ENCODE measurements at regions not wholly inside any gene's neighbourhood (a gene's known extent, or its start where the extent isn't known, plus 50 kb on each side); places are given as distances from the start of the nearest gene placed in this dataset.

DNA sequence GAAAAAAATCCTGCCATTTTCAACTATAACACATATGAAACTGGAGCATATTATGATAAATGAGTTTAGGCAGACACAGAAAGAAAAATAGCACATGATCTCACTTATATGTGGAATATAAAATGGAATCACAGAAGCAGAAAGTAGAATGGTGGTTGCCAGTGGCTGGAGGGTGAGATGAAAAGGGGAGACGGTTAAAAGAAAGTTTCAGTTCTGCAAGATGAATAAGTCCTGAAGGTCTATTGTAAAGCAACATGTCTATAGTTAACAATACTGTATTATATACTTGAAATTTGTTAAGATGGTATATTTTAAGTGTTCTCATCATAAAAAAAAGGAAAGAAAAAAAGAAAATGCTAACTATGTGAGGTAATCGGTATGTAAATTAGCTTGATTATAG lies 503.9 kb downstream of the EPHA7 start:
- TF ChIP-seq GABPA (IDR thresholded peaks at IDR 0.05; ENCODE audit: low read depth) = no peak
- no peak overlapping the region for H3K4me3 ChIP-seq (replicated peaks; ENCODE audit: insufficient read depth, low read length)
- no peak for DNase-seq (ENCODE audit: low read depth in 1 of 2, low spot score in 1 of 2)
- H3K27me3 ChIP-seq (ENCODE audit: insufficient read depth, poor library complexity, severe bottlenecking) = no peaks in the 10 kb centered on the region
- no peak overlapping the region for H3K27ac ChIP-seq (replicated peaks)

DNA sequence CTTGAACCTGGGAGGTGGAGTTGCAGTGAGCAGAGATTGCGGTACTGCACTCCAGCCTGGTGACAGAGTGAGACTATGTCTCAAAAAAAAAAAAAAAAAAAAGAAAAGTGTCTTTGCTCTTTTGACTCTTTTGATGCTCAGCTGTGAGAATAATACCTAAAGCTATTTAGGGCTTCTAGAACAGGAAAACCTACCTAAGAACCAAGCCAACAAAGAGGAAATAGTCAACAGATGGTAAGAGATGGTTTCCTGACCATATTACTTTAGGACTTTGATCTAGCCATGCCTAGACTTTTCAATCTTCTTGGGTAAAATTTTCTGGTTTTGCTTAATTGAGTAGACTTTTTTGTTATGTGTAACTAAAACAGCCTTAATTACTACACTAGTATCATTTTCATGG lies 508.1 kb downstream of the EPHA7 start:
- H3K4me3 ChIP-seq (replicated peaks; ENCODE audit: insufficient read depth, low read length) = no peak overlapping the region
- TF ChIP-seq REST (IDR thresholded peaks at IDR 0.05; ENCODE audit: insufficient replicate concordance, low read depth) = no peak
- TF ChIP-seq, protein P1, sequence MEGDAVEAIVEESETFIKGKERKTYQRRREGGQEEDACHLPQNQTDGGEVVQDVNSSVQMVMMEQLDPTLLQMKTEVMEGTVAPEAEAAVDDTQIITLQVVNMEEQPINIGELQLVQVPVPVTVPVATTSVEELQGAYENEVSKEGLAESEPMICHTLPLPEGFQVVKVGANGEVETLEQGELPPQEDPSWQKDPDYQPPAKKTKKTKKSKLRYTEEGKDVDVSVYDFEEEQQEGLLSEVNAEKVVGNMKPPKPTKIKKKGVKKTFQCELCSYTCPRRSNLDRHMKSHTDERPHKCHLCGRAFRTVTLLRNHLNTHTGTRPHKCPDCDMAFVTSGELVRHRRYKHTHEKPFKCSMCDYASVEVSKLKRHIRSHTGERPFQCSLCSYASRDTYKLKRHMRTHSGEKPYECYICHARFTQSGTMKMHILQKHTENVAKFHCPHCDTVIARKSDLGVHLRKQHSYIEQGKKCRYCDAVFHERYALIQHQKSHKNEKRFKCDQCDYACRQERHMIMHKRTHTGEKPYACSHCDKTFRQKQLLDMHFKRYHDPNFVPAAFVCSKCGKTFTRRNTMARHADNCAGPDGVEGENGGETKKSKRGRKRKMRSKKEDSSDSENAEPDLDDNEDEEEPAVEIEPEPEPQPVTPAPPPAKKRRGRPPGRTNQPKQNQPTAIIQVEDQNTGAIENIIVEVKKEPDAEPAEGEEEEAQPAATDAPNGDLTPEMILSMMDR (IDR thresholded peaks at IDR 0.05; ENCODE audit: insufficient read depth, low read length) = no peak
- no peak for TF ChIP-seq GABPA (IDR thresholded peaks at IDR 0.05; ENCODE audit: low read depth)
- no peak for TF ChIP-seq SPI1 (IDR thresholded peaks at IDR 0.05; ENCODE audit: borderline replicate concordance, low read depth)
- no peak for TF ChIP-seq POLR2AphosphoS5 (IDR thresholded peaks at IDR 0.05; ENCODE audit: low read depth)
- H3K27me3 ChIP-seq (ENCODE audit: insufficient read depth, poor library complexity, severe bottlenecking) = no peaks in the 10 kb centered on the region
- no peak overlapping the region for H3K27ac ChIP-seq (replicated peaks)
- no peak for DNase-seq (ENCODE audit: low read depth in 1 of 2, low spot score in 1 of 2)

DNA sequence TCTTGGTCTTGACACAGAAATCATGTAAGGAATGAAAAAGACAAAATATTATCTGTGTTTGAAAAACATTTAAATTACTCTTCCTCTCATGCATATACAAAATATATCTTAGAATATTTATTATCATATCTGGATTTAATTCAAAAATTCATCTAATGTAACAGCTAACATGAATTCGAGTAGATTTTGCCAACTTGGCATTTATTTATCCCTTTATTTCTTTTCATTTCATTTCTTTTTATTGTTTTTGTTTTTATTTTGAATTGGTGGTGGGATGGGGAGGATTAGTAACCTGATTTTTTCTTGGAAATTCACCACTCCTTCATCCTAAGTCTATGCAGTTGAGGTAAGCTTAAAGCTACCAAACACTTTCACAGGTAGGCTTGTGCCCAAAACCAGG lies 508.7 kb downstream of the EPHA7 start:
- TF ChIP-seq GABPA (IDR thresholded peaks at IDR 0.05; ENCODE audit: low read depth) (no peak), REST (IDR thresholded peaks at IDR 0.05; ENCODE audit: insufficient replicate concordance, low read depth) (no peak), POLR2AphosphoS5 (IDR thresholded peaks at IDR 0.05; ENCODE audit: low read depth) (no peak), SPI1 (IDR thresholded peaks at IDR 0.05; ENCODE audit: borderline replicate concordance, low read depth) (no peak)
- TF ChIP-seq, protein P1 (IDR thresholded peaks at IDR 0.05; ENCODE audit: insufficient read depth, low read length) = no peak
- H3K4me3 ChIP-seq (replicated peaks; ENCODE audit: insufficient read depth, low read length) = no peak overlapping the region
- no peaks in the 10 kb centered on the region for H3K27me3 ChIP-seq (ENCODE audit: insufficient read depth, poor library complexity, severe bottlenecking)
- no peak for DNase-seq (ENCODE audit: low read depth in 1 of 2, low spot score in 1 of 2)
- no peak overlapping the region for H3K27ac ChIP-seq (replicated peaks)

GRCh38 chr6:92906385-92906784 lies 513.0 kb downstream of the EPHA7 start:
- no peak for TF ChIP-seq SPI1 (IDR thresholded peaks at IDR 0.05; ENCODE audit: borderline replicate concordance, low read depth)
- no peak for TF ChIP-seq REST (IDR thresholded peaks at IDR 0.05; ENCODE audit: insufficient replicate concordance, low read depth)
- TF ChIP-seq POLR2AphosphoS5 (IDR thresholded peaks at IDR 0.05; ENCODE audit: low read depth) = no peak
- TF ChIP-seq, protein P1 (IDR thresholded peaks at IDR 0.05; ENCODE audit: insufficient read depth, low read length) = no peak
- TF ChIP-seq GABPA (IDR thresholded peaks at IDR 0.05; ENCODE audit: low read depth) = no peak
- H3K27me3 ChIP-seq (ENCODE audit: insufficient read depth, poor library complexity, severe bottlenecking) = no peaks in the 10 kb centered on the region
- no peak overlapping the region for H3K4me3 ChIP-seq (replicated peaks; ENCODE audit: insufficient read depth, low read length)
- H3K27ac ChIP-seq (replicated peaks) = no peak overlapping the region
- DNase-seq (ENCODE audit: low read depth in 1 of 2, low spot score in 1 of 2) = no peak
